ENCODE measurements at regions not wholly inside any gene's neighbourhood (a gene's known extent, or its start where the extent isn't known, plus 50 kb on each side); places are given as distances from the start of the nearest gene placed in this dataset.

DNA sequence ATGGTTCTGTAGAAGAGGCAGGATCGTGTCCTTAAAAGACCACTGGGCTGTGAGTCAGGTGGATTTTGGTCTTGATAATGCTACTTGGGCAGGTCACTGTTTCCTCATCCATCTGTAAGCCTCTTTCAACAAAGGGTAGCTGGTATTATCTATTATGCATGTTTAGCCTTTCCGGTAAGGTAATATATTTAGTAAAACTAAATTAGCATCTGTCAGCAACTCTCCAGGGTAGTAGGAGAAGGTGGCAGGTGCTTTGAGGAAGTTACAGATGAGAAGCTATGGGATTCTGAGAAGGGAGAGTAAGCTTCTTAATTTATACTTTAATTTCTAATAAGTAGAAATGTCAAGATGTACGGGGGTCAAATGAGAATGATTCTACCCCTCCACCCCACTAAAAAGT, 86.9 kb upstream of the TGM3 start:
- TF ChIP-seq YY1 (IDR thresholded peaks at IDR 0.05; ENCODE audit: insufficient read depth, insufficient read length) (no peak), ZNF274 (IDR thresholded peaks at IDR 0.05; ENCODE audit: low read depth, low read length) (no peak), SUZ12 (IDR thresholded peaks at IDR 0.05; ENCODE audit: extremely low read depth, insufficient read depth, insufficient read length) (no peak)

Data from NT2/D1 (cell line).